Cortex of kidney (tissue), 1 donor: ENCODE measurements at regions not wholly inside any gene's neighbourhood (a gene's known extent, or its start where the extent isn't known, plus 50 kb on each side); places are given as distances from the start of the nearest gene placed in this dataset.

Source experiments
- DNase-seq: peaks from one replicate; lab custom pipeline; 2025; lab: John Stamatoyannopoulos, UW

- DNase-seq = no peak
These were observed 275.4 kb upstream of the C2CD4B start for GRCh38 chr15:62440362-62441105.

GRCh38 chr15:62444104-62445022 lies 279.3 kb upstream of the C2CD4B start:
- DNase-seq = no peak

GRCh38 chr15:62445244-62445643 lies 280.2 kb upstream of the C2CD4B start:
- DNase-seq = no peak

- DNase-seq = no peak
These were observed 281.9 kb upstream of the C2CD4B start for GRCh38 chr15:62446984-62447383.

GRCh38 chr15:62447742-62448141 lies 282.7 kb upstream of the C2CD4B start:
- DNase-seq = no peak

- DNase-seq = no peak
These were observed 284.6 kb upstream of the C2CD4B start for GRCh38 chr15:62449638-62450037.

- DNase-seq = no peak
These were observed 285.0 kb upstream of the C2CD4B start for GRCh38 chr15:62450061-62450460.

GRCh38 chr15:62452026-62452425 lies 286.9 kb upstream of the C2CD4B start:
- DNase-seq = no peak

GRCh38 chr15:62452667-62453066 lies 287.6 kb upstream of the C2CD4B start:
- DNase-seq = no peak

GRCh38 chr15:62453375-62453774 lies 288.3 kb upstream of the C2CD4B start:
- DNase-seq = no peak

- no peak for DNase-seq
These were observed 288.9 kb upstream of the C2CD4B start for GRCh38 chr15:62453981-62454380.

- no peak for DNase-seq
These were observed 289.6 kb upstream of the C2CD4B start for GRCh38 chr15:62454567-62455172.

GRCh38 chr15:62455441-62455921 lies 290.4 kb upstream of the C2CD4B start:
- no peak for DNase-seq

- DNase-seq = no peak
These were observed 291.2 kb upstream of the C2CD4B start for GRCh38 chr15:62456011-62456920.

- no peak for DNase-seq
These were observed 292.0 kb upstream of the C2CD4B start for GRCh38 chr15:62457100-62457499.

- no peak for DNase-seq
These were observed 294.8 kb upstream of the C2CD4B start for GRCh38 chr15:62459875-62460274.

GRCh38 chr15:62462268-62462667 lies 297.2 kb upstream of the C2CD4B start:
- no peak for DNase-seq

- DNase-seq = no peak
These were observed 297.6 kb upstream of the C2CD4B start for GRCh38 chr15:62462721-62463120.

GRCh38 chr15:62464705-62465104 lies 299.6 kb upstream of the C2CD4B start:
- no peak for DNase-seq

GRCh38 chr15:62465173-62465572 lies 300.1 kb upstream of the C2CD4B start:
- no peak for DNase-seq

GRCh38 chr15:62469478-62469873 lies 304.4 kb upstream of the C2CD4B start:
- no peak for DNase-seq
